Erythroblast (primary cell): ENCODE measurements at regions not wholly inside any gene's neighbourhood (a gene's known extent, or its start where the extent isn't known, plus 50 kb on each side); places are given as distances from the start of the nearest gene placed in this dataset.

ENCODE experiments used
- GATA1 ChIP-seq: IDR thresholded peaks from 2 replicates; pipeline ENCODE4 v1.6.1; 2011; ENCODE audit warnings: low read depth, mild to moderate bottlenecking, control low read depth, low read length, moderate library complexity
- POLR2A ChIP-seq: IDR thresholded peaks from 2 replicates; pipeline ENCODE4 v1.6.1; 2011; ENCODE audit warnings: mild to moderate bottlenecking, low read length

GRCh38 chr5:135271533-135272310 is 127.3 kb downstream of the MACROH2A1 start:
- no peak for TF ChIP-seq POLR2A
- TF ChIP-seq GATA1 = no peak
